ENCODE measurements at regions not wholly inside any gene's neighbourhood (a gene's known extent, or its start where the extent isn't known, plus 50 kb on each side); places are given as distances from the start of the nearest gene placed in this dataset.

- BruUV-seq (replicated peaks) = no TSS peak
- Histone ChIP-seq H3K36me3 (ENCODE audit: insufficient read depth, low read length, poor library complexity, severe bottlenecking) (no peaks in the 10 kb centered on the region), H3K27ac (ENCODE audit: low read depth, low read length, poor library complexity, severe bottlenecking) (no peak overlapping the region), H3K4me1 (ENCODE audit: insufficient read depth, low read length, poor library complexity, severe bottlenecking) (no peaks in the 10 kb centered on the region), H3K27me3 (replicated peaks; ENCODE audit: insufficient read depth, low read depth, low read length, poor library complexity) (no peaks in the 10 kb centered on the region), H3K9me3 (ENCODE audit: low read depth, low read length, poor library complexity, severe bottlenecking) (no peaks in the 10 kb centered on the region), H3K4me3 (ENCODE audit: low read depth, low read length, poor library complexity, severe bottlenecking) (no peak overlapping the region)
- TF ChIP-seq CTCF (conservative IDR thresholded peaks at IDR 0.05; ENCODE audit: low read depth, low read length) (no peak), EZH2 (IDR thresholded peaks at IDR 0.05; ENCODE audit: borderline replicate concordance, low read depth, low read length, poor library complexity, severe bottlenecking) (no peak)
- no peak for DNase-seq (ENCODE audit: low spot score)
- ChIA-PET POLR2A (ENCODE audit: low non-redundant PET) (no interaction called here), CTCF (no interaction called here)
- intact Hi-C loops (cut with micrococcal nuclease; ENCODE audit: unreplicated experiment) = no loop called here
These were observed 363.2 kb upstream of the SNX7 start for GRCh38 chr1:98298319-98298718.

GRCh38 chr1:98296681-98297080 is 364.8 kb upstream of the SNX7 start:
- no peak overlapping the region for H3K27ac ChIP-seq (ENCODE audit: low read depth, low read length, poor library complexity, severe bottlenecking)
- POLR2A ChIA-PET (ENCODE audit: low non-redundant PET) = no interaction called here
- no TSS peak for BruUV-seq (replicated peaks)
- intact Hi-C loops (cut with micrococcal nuclease; ENCODE audit: unreplicated experiment) = no loop called here
- no peaks in the 10 kb centered on the region for H3K9me3 ChIP-seq (ENCODE audit: low read depth, low read length, poor library complexity, severe bottlenecking)
- CTCF ChIA-PET = no interaction called here
- no peaks in the 10 kb centered on the region for H3K36me3 ChIP-seq (ENCODE audit: insufficient read depth, low read length, poor library complexity, severe bottlenecking)
- no peak overlapping the region for H3K4me3 ChIP-seq (ENCODE audit: low read depth, low read length, poor library complexity, severe bottlenecking)
- DNase-seq (ENCODE audit: low spot score) = no peak
- no peaks in the 10 kb centered on the region for H3K4me1 ChIP-seq (ENCODE audit: insufficient read depth, low read length, poor library complexity, severe bottlenecking)
- H3K27me3 ChIP-seq (replicated peaks; ENCODE audit: insufficient read depth, low read depth, low read length, poor library complexity) = no peaks in the 10 kb centered on the region
- TF ChIP-seq EZH2 (IDR thresholded peaks at IDR 0.05; ENCODE audit: borderline replicate concordance, low read depth, low read length, poor library complexity, severe bottlenecking) (no peak), CTCF (conservative IDR thresholded peaks at IDR 0.05; ENCODE audit: low read depth, low read length) (no peak)

GRCh38 chr1:98294127-98294526 is 367.4 kb upstream of the SNX7 start:
- Histone ChIP-seq H3K27me3 (replicated peaks; ENCODE audit: insufficient read depth, low read depth, low read length, poor library complexity) (no peaks in the 10 kb centered on the region), H3K4me3 (ENCODE audit: low read depth, low read length, poor library complexity, severe bottlenecking) (no peak overlapping the region), H3K4me1 (ENCODE audit: insufficient read depth, low read length, poor library complexity, severe bottlenecking) (no peaks in the 10 kb centered on the region), H3K9me3 (ENCODE audit: low read depth, low read length, poor library complexity, severe bottlenecking) (no peaks in the 10 kb centered on the region), H3K27ac (ENCODE audit: low read depth, low read length, poor library complexity, severe bottlenecking) (no peak overlapping the region), H3K36me3 (ENCODE audit: insufficient read depth, low read length, poor library complexity, severe bottlenecking) (no peaks in the 10 kb centered on the region)
- BruUV-seq (replicated peaks) = no TSS peak
- DNase-seq (ENCODE audit: low spot score) = no peak
- ChIA-PET POLR2A (ENCODE audit: low non-redundant PET) (no interaction called here), CTCF (no interaction called here)
- intact Hi-C loops (cut with micrococcal nuclease; ENCODE audit: unreplicated experiment) = no loop called here
- TF ChIP-seq CTCF (conservative IDR thresholded peaks at IDR 0.05; ENCODE audit: low read depth, low read length) (no peak), EZH2 (IDR thresholded peaks at IDR 0.05; ENCODE audit: borderline replicate concordance, low read depth, low read length, poor library complexity, severe bottlenecking) (no peak)

Data from A673 (cell line).